ENCODE measurements at regions not wholly inside any gene's neighbourhood (a gene's known extent, or its start where the extent isn't known, plus 50 kb on each side); places are given as distances from the start of the nearest gene placed in this dataset.
A peak's percentile ranks its signal among the peaks of the same experiment; 100 is the strongest.

DNA sequence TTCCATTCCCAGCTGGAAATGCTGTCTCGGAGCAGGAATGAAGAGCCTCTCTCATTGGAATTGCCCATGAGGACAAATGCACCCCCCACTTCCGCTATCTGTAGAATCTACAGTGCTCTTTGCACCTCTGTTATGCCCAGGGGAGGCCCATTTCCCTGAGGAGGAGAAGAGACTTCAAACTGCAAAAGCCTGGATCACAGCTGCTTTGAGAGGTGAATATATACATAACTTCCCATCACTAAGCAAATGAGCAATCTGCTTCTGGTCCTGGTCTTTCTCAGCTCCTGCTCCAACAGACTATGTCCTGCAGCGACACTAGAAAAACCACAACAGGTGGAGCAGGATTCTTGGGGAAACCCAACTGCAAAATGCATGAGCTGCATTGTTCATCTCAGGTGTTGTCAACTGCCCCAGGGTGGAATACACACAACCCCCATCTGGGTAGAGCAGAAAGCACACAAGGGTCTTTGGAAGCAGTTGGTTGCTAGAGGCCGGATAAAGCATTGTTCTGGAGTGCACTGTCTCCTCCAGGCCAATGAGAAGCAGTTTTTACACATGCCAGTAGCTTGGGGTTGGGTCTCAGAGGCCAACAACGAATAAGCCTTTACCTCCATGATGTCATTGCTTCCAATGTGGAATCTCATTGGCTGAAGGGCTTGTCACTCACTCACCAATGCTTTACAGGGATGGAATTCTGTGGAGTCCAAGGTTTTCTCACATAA, 67.7 kb upstream of the RAB4A start (continued):
- TF ChIP-seq, protein P1, sequence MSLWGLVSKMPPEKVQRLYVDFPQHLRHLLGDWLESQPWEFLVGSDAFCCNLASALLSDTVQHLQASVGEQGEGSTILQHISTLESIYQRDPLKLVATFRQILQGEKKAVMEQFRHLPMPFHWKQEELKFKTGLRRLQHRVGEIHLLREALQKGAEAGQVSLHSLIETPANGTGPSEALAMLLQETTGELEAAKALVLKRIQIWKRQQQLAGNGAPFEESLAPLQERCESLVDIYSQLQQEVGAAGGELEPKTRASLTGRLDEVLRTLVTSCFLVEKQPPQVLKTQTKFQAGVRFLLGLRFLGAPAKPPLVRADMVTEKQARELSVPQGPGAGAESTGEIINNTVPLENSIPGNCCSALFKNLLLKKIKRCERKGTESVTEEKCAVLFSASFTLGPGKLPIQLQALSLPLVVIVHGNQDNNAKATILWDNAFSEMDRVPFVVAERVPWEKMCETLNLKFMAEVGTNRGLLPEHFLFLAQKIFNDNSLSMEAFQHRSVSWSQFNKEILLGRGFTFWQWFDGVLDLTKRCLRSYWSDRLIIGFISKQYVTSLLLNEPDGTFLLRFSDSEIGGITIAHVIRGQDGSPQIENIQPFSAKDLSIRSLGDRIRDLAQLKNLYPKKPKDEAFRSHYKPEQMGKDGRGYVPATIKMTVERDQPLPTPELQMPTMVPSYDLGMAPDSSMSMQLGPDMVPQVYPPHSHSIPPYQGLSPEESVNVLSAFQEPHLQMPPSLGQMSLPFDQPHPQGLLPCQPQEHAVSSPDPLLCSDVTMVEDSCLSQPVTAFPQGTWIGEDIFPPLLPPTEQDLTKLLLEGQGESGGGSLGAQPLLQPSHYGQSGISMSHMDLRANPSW (CRISPR knock-in tag; IDR thresholded peaks at IDR 0.05; ENCODE audit: borderline replicate concordance): no peak
- TF ChIP-seq POLR2AphosphoS5 (IDR thresholded peaks at IDR 0.05; ENCODE audit: low read depth, low read length) (no peak; the same call in 1 of the 2 replicates), PITX1 (CRISPR knock-in tag; IDR thresholded peaks at IDR 0.05) (no peak), MEF2D (CRISPR knock-in tag; IDR thresholded peaks at IDR 0.05) (0 out of 2 replicates have a peak, but pooled peaks have one; percentile 31), ATF1 (CRISPR knock-in tag; IDR thresholded peaks at IDR 0.05) (peak; percentile 68), NPAS2 (CRISPR knock-in tag; IDR thresholded peaks at IDR 0.05; ENCODE audit: borderline replicate concordance) (no peak), SALL1 (CRISPR knock-in tag; IDR thresholded peaks at IDR 0.05) (peak; percentile 64), IRF2 (CRISPR knock-in tag; IDR thresholded peaks at IDR 0.05) (no peak), NFE2L2 (IDR thresholded peaks at IDR 0.05; ENCODE audit: low read length) (no peak), SRF (IDR thresholded peaks at IDR 0.05; ENCODE audit: low read depth, low read length) (0 out of 2 replicates have a peak, but pooled peaks have one; percentile 39), GATAD2A (CRISPR knock-in tag; IDR thresholded peaks at IDR 0.05) (peak; percentile 64), NFKB2 (CRISPR knock-in tag; IDR thresholded peaks at IDR 0.05; ENCODE audit: borderline replicate concordance) (no peak), CENPT (CRISPR knock-in tag; IDR thresholded peaks at IDR 0.05; ENCODE audit: low read depth) (no peak), EP300 (IDR thresholded peaks at IDR 0.05; ENCODE audit: low read depth in 2 of 2, low read length in 2 of 2) (peak in 1 of 2 experiments; percentile 62; a peak in 2 of 4 replicates), EP300 (CRISPR knock-in tag; IDR thresholded peaks at IDR 0.05; ENCODE audit: borderline replicate concordance) (0 out of 2 replicates have a peak, but pooled peaks have one; percentile 6), ZNF317 (CRISPR knock-in tag; IDR thresholded peaks at IDR 0.05) (peak; percentile 77; the same call in 1 of the 2 replicates), ZNF446 (CRISPR knock-in tag; IDR thresholded peaks at IDR 0.05) (no peak)
- TF ChIP-seq, protein P2, sequence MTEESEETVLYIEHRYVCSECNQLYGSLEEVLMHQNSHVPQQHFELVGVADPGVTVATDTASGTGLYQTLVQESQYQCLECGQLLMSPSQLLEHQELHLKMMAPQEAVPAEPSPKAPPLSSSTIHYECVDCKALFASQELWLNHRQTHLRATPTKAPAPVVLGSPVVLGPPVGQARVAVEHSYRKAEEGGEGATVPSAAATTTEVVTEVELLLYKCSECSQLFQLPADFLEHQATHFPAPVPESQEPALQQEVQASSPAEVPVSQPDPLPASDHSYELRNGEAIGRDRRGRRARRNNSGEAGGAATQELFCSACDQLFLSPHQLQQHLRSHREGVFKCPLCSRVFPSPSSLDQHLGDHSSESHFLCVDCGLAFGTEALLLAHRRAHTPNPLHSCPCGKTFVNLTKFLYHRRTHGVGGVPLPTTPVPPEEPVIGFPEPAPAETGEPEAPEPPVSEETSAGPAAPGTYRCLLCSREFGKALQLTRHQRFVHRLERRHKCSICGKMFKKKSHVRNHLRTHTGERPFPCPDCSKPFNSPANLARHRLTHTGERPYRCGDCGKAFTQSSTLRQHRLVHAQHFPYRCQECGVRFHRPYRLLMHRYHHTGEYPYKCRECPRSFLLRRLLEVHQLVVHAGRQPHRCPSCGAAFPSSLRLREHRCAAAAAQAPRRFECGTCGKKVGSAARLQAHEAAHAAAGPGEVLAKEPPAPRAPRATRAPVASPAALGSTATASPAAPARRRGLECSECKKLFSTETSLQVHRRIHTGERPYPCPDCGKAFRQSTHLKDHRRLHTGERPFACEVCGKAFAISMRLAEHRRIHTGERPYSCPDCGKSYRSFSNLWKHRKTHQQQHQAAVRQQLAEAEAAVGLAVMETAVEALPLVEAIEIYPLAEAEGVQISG (CRISPR knock-in tag; IDR thresholded peaks at IDR 0.05): peak; percentile 41; the same call in 1 of the 2 replicates

Data from HepG2 (cell line).